SJSA1 (cell line): ENCODE measurements at regions not wholly inside any gene's neighbourhood (a gene's known extent, or its start where the extent isn't known, plus 50 kb on each side); places are given as distances from the start of the nearest gene placed in this dataset.
A peak's percentile ranks its signal among the peaks of the same experiment; 100 is the strongest.

ENCODE experiments used
- DNase-seq, 2 experiments: peaks; one replicate each; pipeline ENCODE4 v3.0.0-alpha.2; 2015 to 2020; ENCODE audit warnings: low spot score in 2 of 2, low read depth in 1 of 2
- H3K27ac ChIP-seq: fragments of 250-450 bp; sonication (Bioruptor Pico); 2 replicates; pipeline ENCODE4 v1.5.1; 2020; ENCODE audit warnings: mild to moderate bottlenecking, moderate library complexity
- H3K27me3 ChIP-seq: fragments of 250-450 bp; sonication (Bioruptor Pico); replicated peaks from 2 replicates; pipeline ENCODE4 v1.5.1; 2020; ENCODE audit warnings: mild to moderate bottlenecking, moderate library complexity
- H3K36me3 ChIP-seq: fragments of 250-450 bp; sonication (Bioruptor Pico); 2 replicates; pipeline ENCODE4 v1.5.1; 2020; ENCODE audit warnings: mild to moderate bottlenecking
- H3K4me1 ChIP-seq: fragments of 250-450 bp; sonication (Bioruptor Pico); replicated peaks from 2 replicates; pipeline ENCODE4 v1.6.1; 2021; ENCODE audit warnings: mild to moderate bottlenecking
- H3K4me3 ChIP-seq: fragments of 250-450 bp; sonication (Bioruptor Pico); 2 replicates; pipeline ENCODE4 v1.5.1; 2020; ENCODE audit warnings: mild to moderate bottlenecking
- H3K9me3 ChIP-seq: fragments of 250-450 bp; sonication (Bioruptor Pico); replicated peaks from 2 replicates; pipeline ENCODE4 v1.5.1; 2020; ENCODE audit warnings: mild to moderate bottlenecking

DNA sequence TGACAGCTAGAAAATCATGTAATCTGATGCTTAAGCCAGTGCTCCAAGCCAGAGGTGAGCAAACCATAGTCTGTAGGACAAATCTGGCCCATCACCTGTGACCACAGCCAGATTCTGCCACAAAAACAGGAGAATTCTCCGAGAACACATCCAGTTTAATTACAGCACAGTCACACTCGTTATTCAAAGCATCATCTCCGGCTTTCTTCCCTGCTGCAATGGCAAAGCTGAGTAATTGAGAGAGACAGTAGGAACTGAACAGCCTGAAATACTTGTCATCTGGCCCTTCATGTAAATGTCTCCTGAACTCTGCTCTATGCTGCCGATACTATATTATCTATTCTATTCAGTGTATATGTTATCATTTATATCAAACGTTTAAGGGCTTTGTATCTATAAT, 121.4 kb upstream of the FOXF1 start:
- Histone ChIP-seq H3K9me3 (peaks cover 7% of the 10 kb centered on the region), H3K4me3 (no peak overlapping the region), H3K4me1 (peaks cover 72% of the 10 kb centered on the region), H3K27ac (no peak overlapping the region), H3K36me3 (no peaks in the 10 kb centered on the region), H3K27me3 (no peaks in the 10 kb centered on the region)
- no peak for DNase-seq

DNA sequence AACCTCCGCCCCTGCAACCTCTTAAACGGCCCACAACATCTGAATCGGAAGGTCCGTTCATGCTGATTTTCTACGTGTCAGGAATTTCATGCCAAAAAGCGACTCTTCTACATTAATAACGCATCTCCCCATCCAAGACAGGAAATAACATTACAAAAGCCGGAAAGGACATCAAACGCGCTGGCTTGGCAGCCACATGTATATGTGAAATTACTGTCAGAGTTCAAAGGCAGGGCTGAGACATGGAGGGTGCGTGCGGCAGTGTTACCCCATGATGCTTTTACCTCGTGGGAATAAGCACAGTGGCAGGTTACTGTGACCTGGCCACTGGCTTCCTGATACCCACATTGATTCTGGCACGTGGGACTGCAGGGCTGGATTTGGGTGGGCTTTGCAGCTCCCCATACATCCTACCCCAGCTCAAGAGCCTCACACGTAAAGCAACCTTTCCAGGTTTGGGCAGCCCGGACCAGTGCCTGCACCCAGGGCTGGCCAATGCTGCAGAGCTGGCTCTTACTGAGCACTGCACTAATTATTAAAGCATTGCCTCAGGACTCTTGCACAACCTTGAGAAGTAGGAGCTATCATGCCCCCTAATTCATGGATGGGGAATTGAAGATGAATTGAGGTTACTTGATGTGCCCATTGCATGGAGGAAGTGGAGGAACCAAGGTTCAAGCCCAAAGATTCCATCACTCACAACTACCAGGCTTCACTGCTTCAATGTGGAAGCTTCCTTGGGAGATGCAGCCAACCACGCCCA, 120.6 kb upstream of the FOXF1 start:
- Histone ChIP-seq H3K27ac (no peak overlapping the region), H3K27me3 (no peaks in the 10 kb centered on the region), H3K9me3 (peaks cover 7% of the 10 kb centered on the region), H3K36me3 (no peaks in the 10 kb centered on the region), H3K4me3 (no peak overlapping the region), H3K4me1 (peaks cover 67% of the 10 kb centered on the region)
- no peak for DNase-seq

DNA sequence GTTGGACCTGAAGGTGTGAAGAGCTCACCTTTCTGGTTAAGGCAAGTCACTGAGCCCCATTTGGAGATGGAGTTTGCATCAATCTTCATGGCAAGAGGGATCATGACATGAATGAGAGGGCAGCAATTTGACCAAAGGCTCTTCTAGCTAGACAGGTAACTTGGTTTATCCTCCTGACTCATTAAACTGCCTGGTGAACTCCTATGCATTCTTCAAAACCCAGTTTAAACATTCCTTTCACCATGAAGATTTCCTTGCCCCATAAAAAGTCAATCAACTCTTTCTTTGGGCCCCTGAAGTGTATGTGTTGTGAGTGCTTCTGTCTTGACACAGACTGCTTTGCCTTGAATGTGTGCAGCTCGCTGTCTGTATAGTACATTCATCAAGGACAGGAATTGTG, 120.0 kb upstream of the FOXF1 start:
- no peak for DNase-seq
- Histone ChIP-seq H3K36me3 (no peaks in the 10 kb centered on the region), H3K4me1 (peaks cover 65% of the 10 kb centered on the region), H3K9me3 (peaks cover 7% of the 10 kb centered on the region), H3K27me3 (no peaks in the 10 kb centered on the region), H3K27ac (no peak overlapping the region), H3K4me3 (no peak overlapping the region)

DNA sequence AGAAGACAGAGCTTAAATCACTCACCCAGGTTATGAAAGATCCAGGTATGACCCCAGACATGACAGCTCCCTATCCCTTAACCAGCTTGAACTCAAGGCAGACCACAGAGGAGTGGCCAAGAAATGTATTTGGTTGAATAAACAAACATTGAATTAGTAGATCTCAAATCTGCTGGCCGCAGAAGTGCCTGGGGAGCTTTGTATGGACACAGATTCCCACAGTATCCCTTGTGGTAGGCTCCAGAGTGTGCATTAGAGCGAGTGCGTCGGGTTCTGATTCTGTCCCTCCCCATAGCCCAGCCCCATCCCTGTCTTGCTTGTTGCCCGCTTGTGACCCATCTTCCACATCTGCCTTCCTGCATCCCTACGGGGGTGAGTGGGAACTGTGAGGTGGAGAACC, 118.8 kb upstream of the FOXF1 start:
- H3K4me3 ChIP-seq, result no peak overlapping the region
- peaks cover 70% of the 10 kb centered on the region for H3K4me1 ChIP-seq
- peak overlapping the region; percentile 80 for H3K27ac ChIP-seq
- no peaks in the 10 kb centered on the region for H3K27me3 ChIP-seq
- no peaks in the 10 kb centered on the region for H3K36me3 ChIP-seq
- H3K9me3 ChIP-seq, result peaks cover 7% of the 10 kb centered on the region
- peak; percentile 78 to 79 for DNase-seq

DNA sequence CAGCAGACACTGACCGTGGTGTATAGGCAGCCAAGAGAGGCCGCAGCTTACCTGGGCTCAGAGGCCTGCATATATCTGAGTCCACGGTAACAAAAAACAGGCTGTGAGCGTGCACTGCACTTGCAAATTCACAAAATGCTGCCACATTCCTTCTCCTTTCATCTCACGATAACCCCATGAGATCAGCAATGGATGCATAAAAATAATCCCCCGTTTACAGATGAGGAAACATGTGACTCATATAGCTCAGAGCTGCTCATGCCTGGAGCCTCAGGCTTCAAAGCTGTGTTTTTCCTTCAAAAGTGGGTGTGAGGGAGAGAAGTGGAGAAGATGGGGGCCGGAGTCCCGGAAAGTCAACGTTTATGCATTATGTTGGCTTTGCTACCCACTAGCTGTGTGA, 118.3 kb upstream of the FOXF1 start:
- Histone ChIP-seq H3K9me3 (peaks cover 7% of the 10 kb centered on the region), H3K4me3 (no peak overlapping the region), H3K27ac (peak overlapping the region; percentile 80), H3K27me3 (no peaks in the 10 kb centered on the region), H3K36me3 (no peaks in the 10 kb centered on the region), H3K4me1 (peaks cover 70% of the 10 kb centered on the region)
- peak in 1 of 2 experiments; percentile 80 for DNase-seq

DNA sequence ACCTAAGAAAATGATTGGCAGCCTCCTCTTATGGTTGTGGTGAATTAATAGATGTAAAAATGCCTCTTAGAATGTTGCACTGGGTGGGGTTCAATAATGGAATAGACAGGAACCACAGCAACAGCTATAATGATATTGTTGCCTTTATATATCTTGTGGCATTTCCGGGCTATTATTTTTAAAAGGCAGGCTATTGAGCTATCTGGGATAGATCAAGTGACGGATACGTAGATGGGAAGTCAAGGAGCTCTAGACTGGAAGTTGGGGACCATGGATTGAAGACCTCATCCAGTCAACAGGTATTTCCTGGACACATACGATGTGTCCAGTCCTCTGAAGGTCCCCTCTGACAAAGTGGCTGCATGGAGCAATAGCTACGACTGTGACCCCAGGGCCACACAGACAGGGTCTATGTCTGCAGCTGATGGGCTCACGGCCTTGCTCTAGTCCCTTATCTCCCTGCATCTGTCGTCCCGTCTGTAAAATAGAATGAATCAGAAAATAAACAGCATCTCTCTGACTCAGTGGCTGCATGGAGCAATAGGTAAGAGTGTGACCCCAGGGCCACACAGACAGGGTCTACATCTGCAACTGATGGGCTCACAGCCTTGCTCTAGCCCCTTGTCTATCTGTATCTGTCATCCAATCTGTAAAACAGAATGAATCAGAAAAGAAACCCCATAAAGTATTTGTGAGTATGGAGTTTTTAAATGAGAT, 117.7 kb upstream of the FOXF1 start:
- Histone ChIP-seq H3K9me3 (peaks cover 7% of the 10 kb centered on the region), H3K27me3 (no peaks in the 10 kb centered on the region), H3K36me3 (no peaks in the 10 kb centered on the region), H3K4me1 (peaks cover 75% of the 10 kb centered on the region), H3K27ac (peak overlapping the region; percentile 80), H3K4me3 (no peak overlapping the region)
- DNase-seq, result peak; percentile 63 to 79

DNA sequence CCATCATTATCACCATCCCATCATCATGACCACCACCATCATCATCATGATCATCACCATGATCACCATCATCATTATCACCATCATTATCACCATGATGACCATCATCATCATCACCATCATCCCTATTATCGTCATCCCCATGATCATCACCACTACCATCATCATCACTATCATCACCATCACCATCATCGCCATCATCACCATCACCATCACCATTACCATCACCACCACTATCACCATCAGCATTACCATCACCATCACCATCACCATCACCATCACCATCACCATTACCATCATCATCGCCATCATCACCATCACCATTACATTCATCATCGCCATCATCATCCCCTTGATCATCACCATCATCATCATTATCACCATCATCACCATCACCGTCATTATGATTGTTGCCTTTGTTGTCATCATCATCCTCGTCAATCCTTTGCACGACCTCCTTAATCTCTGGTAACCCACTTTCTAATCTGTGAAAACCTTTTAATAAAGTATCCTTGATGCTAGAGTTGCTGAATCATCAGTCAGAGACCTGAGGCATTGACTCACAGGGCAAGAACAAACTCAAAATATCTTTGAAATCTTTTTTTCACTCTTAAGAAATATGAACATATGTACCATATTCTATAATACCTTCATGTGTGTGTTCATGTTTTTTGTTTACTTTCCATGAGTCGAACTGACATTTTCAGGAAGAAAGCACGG, 116.3 kb upstream of the FOXF1 start:
- no peaks in the 10 kb centered on the region for H3K27me3 ChIP-seq
- no peaks in the 10 kb centered on the region for H3K9me3 ChIP-seq
- no peak overlapping the region for H3K4me3 ChIP-seq
- no peak overlapping the region for H3K27ac ChIP-seq
- no peaks in the 10 kb centered on the region for H3K36me3 ChIP-seq
- H3K4me1 ChIP-seq, result peaks cover 81% of the 10 kb centered on the region
- DNase-seq, result no peak

DNA sequence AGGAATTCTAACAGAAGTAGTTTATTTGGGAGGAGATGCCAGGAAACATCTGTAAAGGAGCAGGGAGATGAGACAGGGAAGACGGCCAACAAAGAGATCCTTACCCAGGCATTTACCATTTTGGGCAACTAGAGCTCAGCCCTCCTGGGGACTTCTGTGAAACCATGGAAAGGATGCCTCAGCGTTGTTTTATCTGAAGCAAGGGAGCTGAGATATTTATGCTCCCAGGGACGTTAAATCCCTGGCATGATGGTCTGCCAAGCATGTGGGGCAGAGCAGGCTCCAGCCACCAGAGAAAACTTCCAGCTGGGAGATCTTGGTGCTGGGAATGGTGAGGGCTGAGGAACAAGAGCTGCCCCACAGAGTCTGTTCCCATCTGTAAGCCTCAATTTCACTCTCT, 114.8 kb upstream of the FOXF1 start:
- Histone ChIP-seq H3K4me1 (peaks cover 77% of the 10 kb centered on the region), H3K4me3 (no peak overlapping the region), H3K27me3 (no peaks in the 10 kb centered on the region), H3K9me3 (no peaks in the 10 kb centered on the region), H3K36me3 (no peaks in the 10 kb centered on the region), H3K27ac (no peak overlapping the region; the same call in 1 of the 2 replicates)
- no peak for DNase-seq

DNA sequence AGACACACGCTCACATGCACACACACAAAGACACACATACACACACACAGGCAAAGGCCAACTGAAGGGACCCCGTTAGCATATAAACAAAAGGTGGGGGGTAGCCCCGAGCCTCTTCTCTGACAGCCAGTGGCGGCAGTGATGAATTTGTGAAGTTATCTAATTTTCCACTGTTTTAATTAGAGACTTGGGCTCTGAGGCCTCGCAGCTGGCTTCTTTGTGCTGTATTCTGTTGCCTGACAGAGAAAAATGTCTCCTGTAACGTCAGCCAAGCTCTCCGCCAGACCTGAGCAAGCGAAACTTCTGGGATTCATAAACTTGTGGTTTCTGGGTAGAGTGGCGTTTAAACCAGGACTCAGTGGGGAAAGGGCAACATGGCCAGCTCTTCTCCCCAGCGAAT, 113.9 kb upstream of the FOXF1 start:
- no peaks in the 10 kb centered on the region for H3K27me3 ChIP-seq
- peak overlapping the region; percentile 76 for H3K27ac ChIP-seq
- no peaks in the 10 kb centered on the region for H3K36me3 ChIP-seq
- peak in 1 of 2 experiments; percentile 83 for DNase-seq
- H3K4me3 ChIP-seq, result no peak overlapping the region
- peaks cover 68% of the 10 kb centered on the region for H3K4me1 ChIP-seq
- no peaks in the 10 kb centered on the region for H3K9me3 ChIP-seq

DNA sequence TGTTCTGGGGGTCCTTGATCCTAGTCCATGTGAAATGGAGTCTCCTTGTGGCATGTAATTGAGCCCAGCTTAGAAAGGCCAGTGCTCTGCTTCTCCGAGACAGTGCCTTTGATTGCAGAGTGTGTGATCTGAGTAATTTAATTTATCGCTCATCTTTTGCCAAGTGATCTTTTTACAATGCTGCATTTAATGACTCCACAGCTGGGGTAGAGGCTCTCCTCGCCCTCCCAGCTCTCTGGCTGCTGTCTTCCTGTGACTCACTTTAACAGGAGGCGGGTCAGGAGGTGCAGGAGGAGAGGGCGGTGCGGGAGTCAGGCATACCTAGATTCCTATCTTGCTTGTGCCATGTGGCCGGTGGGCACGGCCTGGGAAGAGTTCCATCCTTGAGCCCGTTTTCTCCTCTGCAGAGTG, 113.4 kb upstream of the FOXF1 start:
- peak; percentile 83 to 89 for DNase-seq
- no peaks in the 10 kb centered on the region for H3K27me3 ChIP-seq
- no peaks in the 10 kb centered on the region for H3K9me3 ChIP-seq
- peak overlapping the region; percentile 76 for H3K27ac ChIP-seq
- no peak overlapping the region for H3K4me3 ChIP-seq
- H3K4me1 ChIP-seq, result peaks cover 63% of the 10 kb centered on the region
- H3K36me3 ChIP-seq, result no peaks in the 10 kb centered on the region

DNA sequence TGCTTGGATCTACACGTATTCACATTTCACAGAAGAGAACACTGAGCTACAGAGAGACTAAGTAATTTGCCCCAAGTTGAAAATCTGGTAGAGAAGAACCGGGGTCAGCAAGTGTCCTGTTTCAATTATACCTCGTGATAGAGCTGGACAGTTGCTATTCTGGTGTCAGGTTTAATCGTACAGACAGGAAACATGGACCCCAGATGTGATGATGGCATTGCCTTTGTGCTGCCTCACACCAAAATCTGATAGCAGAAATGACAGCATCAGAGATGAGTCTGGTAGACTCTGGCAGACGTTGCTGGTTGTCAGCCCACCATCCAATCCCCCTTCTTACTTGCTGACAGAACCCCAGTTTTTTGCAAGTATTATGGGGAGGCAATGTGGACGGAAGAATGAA, 112.1 kb upstream of the FOXF1 start:
- Histone ChIP-seq H3K9me3 (no peaks in the 10 kb centered on the region), H3K4me1 (peaks cover 50% of the 10 kb centered on the region), H3K27ac (no peak overlapping the region), H3K36me3 (no peaks in the 10 kb centered on the region), H3K27me3 (no peaks in the 10 kb centered on the region), H3K4me3 (no peak overlapping the region)
- DNase-seq, result no peak

DNA sequence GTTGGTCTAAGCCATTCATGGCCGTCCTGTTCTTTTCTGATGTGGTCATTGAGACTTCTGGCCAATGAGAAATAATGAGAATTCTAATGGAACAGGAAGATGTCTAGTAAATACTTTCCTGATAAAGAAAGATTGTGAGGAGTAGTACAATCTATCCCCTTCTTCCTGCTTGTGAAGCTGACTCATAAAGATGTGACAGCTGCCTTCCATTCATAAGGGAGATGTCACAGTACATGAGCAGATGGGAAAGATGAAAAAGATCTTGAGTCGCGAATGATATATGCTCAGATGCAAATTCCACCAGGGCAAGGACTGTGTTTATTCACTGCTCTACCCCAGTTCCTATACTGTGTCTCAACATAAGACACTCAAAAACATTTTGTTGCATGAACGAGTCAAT, 111.7 kb upstream of the FOXF1 start:
- H3K27ac ChIP-seq, result no peak overlapping the region
- no peak for DNase-seq

DNA sequence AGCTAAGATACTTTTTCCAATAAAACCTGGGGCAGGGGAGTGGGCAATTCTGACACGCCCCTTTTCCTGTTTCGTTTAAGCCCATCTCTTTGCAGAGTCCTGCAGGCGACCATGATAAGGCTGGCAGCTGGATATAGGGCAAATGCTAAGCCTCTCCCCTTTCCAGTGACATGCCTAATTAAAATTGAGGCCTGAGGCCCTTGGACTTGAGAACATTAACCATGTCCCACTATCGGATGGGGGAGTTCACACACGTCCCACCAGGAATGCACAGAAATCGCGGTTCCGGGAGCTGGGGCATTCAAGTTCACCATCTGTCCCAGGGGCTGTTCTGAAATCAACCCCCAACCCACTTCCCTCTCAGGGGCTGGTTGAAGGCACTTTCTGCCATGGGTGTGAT, 109.2 kb upstream of the FOXF1 start:
- Histone ChIP-seq H3K9me3 (no peaks in the 10 kb centered on the region), H3K27me3 (no peaks in the 10 kb centered on the region), H3K36me3 (no peaks in the 10 kb centered on the region), H3K27ac (no peak overlapping the region), H3K4me1 (peaks cover 57% of the 10 kb centered on the region), H3K4me3 (no peak overlapping the region)
- DNase-seq, result no peak

More for the DNA sequence above, 111.7 kb upstream of the FOXF1 start:
- no peaks in the 10 kb centered on the region for H3K27me3 ChIP-seq
- H3K4me3 ChIP-seq, result no peak overlapping the region
- peaks cover 49% of the 10 kb centered on the region for H3K4me1 ChIP-seq
- H3K36me3 ChIP-seq, result no peaks in the 10 kb centered on the region
- no peaks in the 10 kb centered on the region for H3K9me3 ChIP-seq

DNA sequence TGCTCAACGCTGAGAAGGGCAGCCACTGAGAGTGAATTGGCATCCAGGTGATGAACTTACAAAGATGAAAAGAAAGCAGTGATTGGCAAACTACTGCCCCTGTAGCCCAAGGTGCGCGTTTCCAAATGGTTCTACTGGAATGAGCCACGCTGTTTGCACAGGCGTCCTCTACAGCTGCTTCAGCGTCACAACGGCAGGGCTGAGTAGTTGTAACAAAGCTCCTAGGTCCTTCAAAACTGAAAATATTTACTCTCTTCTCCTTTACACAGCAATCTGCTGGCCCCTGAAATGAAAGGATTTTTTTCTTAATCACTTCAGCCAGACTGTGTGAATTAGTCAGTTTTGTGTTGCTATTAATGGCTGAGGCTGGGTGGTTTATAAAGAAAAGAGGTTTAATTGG, 107.2 kb upstream of the FOXF1 start:
- Histone ChIP-seq H3K4me3 (no peak overlapping the region), H3K36me3 (no peaks in the 10 kb centered on the region), H3K4me1 (peaks cover 40% of the 10 kb centered on the region), H3K27me3 (no peaks in the 10 kb centered on the region), H3K27ac (no peak overlapping the region), H3K9me3 (no peaks in the 10 kb centered on the region)
- no peak for DNase-seq
